ENCODE measurements at regions not wholly inside any gene's neighbourhood (a gene's known extent, or its start where the extent isn't known, plus 50 kb on each side); places are given as distances from the start of the nearest gene placed in this dataset.

GRCh38 chr4:128571747-128572146, 237.8 kb upstream of the JADE1 start:
- TF ChIP-seq, protein P1, sequence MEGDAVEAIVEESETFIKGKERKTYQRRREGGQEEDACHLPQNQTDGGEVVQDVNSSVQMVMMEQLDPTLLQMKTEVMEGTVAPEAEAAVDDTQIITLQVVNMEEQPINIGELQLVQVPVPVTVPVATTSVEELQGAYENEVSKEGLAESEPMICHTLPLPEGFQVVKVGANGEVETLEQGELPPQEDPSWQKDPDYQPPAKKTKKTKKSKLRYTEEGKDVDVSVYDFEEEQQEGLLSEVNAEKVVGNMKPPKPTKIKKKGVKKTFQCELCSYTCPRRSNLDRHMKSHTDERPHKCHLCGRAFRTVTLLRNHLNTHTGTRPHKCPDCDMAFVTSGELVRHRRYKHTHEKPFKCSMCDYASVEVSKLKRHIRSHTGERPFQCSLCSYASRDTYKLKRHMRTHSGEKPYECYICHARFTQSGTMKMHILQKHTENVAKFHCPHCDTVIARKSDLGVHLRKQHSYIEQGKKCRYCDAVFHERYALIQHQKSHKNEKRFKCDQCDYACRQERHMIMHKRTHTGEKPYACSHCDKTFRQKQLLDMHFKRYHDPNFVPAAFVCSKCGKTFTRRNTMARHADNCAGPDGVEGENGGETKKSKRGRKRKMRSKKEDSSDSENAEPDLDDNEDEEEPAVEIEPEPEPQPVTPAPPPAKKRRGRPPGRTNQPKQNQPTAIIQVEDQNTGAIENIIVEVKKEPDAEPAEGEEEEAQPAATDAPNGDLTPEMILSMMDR (IDR thresholded peaks at IDR 0.05; ENCODE audit: insufficient read depth, low read length) = no peak
- TF ChIP-seq REST (IDR thresholded peaks at IDR 0.05; ENCODE audit: insufficient replicate concordance, low read depth) (no peak), POLR2AphosphoS5 (IDR thresholded peaks at IDR 0.05; ENCODE audit: low read depth) (no peak), GABPA (IDR thresholded peaks at IDR 0.05; ENCODE audit: low read depth) (no peak)
